HEK293 (cell line): ENCODE measurements at regions not wholly inside any gene's neighbourhood (a gene's known extent, or its start where the extent isn't known, plus 50 kb on each side); places are given as distances from the start of the nearest gene placed in this dataset.
A peak's percentile ranks its signal among the peaks of the same experiment; 100 is the strongest.

Experiments used
- CTCF ChIA-PET: fragments of 350-600 bp; formaldehyde crosslinking; extraction: SDS; loops from one replicate; lab custom pipeline; 2021; ENCODE audit warnings: antibody characterized with exemption; lab: Yijun Ruan, JAX
- POLR2A ChIA-PET: fragments of 300-600 bp; formaldehyde crosslinking; extraction: SDS; loops from one replicate; lab custom pipeline; 2020; ENCODE audit warnings: antibody characterized with exemption, inconsistent platforms; lab: Yijun Ruan, JAX
- H3K27ac ChIP-seq: fragments of 200-500 bp; sonication (Bioruptor generic); 2 replicates; pipeline ENCODE4 v1.5.1; 2014; ENCODE audit warnings: low read depth, low read length, control low read depth, inconsistent platforms; ENCODE audit errors: extremely low read depth
- H3K36me3 ChIP-seq, 2 experiments: fragments of 200-500 bp in 1 of 2; sonication (Bioruptor generic) in 1 of 2; 1 replicate in 1 of 2; 2 replicates in 1 of 2; pipeline ENCODE4 v1.5.1; 2014 to 2017; ENCODE audit warnings: inconsistent platforms in 2 of 2, low read length in 2 of 2; ENCODE audit not compliant: control insufficient read depth in 2 of 2, insufficient read depth in 1 of 2
- H3K4me1 ChIP-seq: fragments of 200-500 bp; sonication (Bioruptor generic); 2 replicates; pipeline ENCODE4 v1.5.1; 2014; ENCODE audit warnings: mild to moderate bottlenecking, low read length, inconsistent platforms; ENCODE audit not compliant: control insufficient read depth, insufficient read depth
- H3K4me3 ChIP-seq: 2 replicates; pipeline ENCODE4 v1.5.1; 2011; ENCODE audit warnings: low read depth, mild to moderate bottlenecking, control low read depth, low read length, moderate library complexity
- H3K9me3 ChIP-seq: fragments of 200-500 bp; sonication (Bioruptor generic); 2 replicates; pipeline ENCODE4 v1.5.1; 2014; ENCODE audit warnings: low read depth, low read length, inconsistent platforms; ENCODE audit not compliant: control insufficient read depth, insufficient read depth
- IKZF3 ChIP-seq: fragments of 450-650 bp; IDR thresholded peaks from 2 replicates; pipeline ENCODE4 v1.5.0; 2018; ENCODE audit warnings: missing biosample characterization, mild to moderate bottlenecking, missing genetic modification characterization, moderate library complexity
- PRDM10 ChIP-seq: fragments of 450-650 bp; formaldehyde crosslinking; IDR thresholded peaks from 2 replicates; pipeline ENCODE4 v1.5.1; 2016; ENCODE audit warnings: missing biosample characterization, missing genetic modification characterization
- REPIN1 ChIP-seq: fragments of 450-650 bp; formaldehyde crosslinking; IDR thresholded peaks from 2 replicates; pipeline ENCODE4 v1.5.1; 2017; ENCODE audit warnings: missing biosample characterization, missing genetic modification characterization, low read depth
- ZBTB20 ChIP-seq: fragments of 450-650 bp; formaldehyde crosslinking; IDR thresholded peaks from 2 replicates; pipeline ENCODE4 v1.5.1; 2016; ENCODE audit warnings: missing biosample characterization, missing genetic modification characterization
- ZNF202 ChIP-seq: fragments of 450-650 bp; formaldehyde crosslinking; IDR thresholded peaks from 2 replicates; pipeline ENCODE4 v1.5.1; 2016; ENCODE audit warnings: missing biosample characterization, missing genetic modification characterization, borderline replicate concordance
- ZNF211 ChIP-seq: fragments of 450-650 bp; formaldehyde crosslinking; IDR thresholded peaks from 2 replicates; pipeline ENCODE4 v1.5.1; 2016; ENCODE audit warnings: low read depth, missing biosample characterization, missing genetic modification characterization
- ZNF221 ChIP-seq: fragments of 450-650 bp; formaldehyde crosslinking; IDR thresholded peaks from 2 replicates; pipeline ENCODE4 v1.5.1; 2017; ENCODE audit warnings: missing biosample characterization, missing genetic modification characterization, borderline replicate concordance
- ZNF223 ChIP-seq: fragments of 450-650 bp; formaldehyde crosslinking; IDR thresholded peaks from 2 replicates; pipeline ENCODE4 v1.5.1; 2016; ENCODE audit warnings: missing biosample characterization, missing genetic modification characterization
- ZNF248 ChIP-seq: fragments of 450-650 bp; formaldehyde crosslinking; IDR thresholded peaks from 2 replicates; pipeline ENCODE4 v1.5.1; 2017; ENCODE audit warnings: missing biosample characterization, missing genetic modification characterization
- ZNF302 ChIP-seq: fragments of 450-650 bp; formaldehyde crosslinking; IDR thresholded peaks from 2 replicates; pipeline ENCODE4 v1.5.1; 2016; ENCODE audit warnings: missing biosample characterization, missing genetic modification characterization, low read depth
- ZNF335 ChIP-seq: fragments of 450-650 bp; formaldehyde crosslinking; conservative IDR thresholded peaks from 2 replicates; pipeline ENCODE4 v1.5.1; 2016; ENCODE audit warnings: missing biosample characterization, missing genetic modification characterization
- ZNF391 ChIP-seq: fragments of 450-650 bp; formaldehyde crosslinking; IDR thresholded peaks from 2 replicates; pipeline ENCODE4 v1.5.1; 2016; ENCODE audit warnings: low read depth, missing biosample characterization, missing genetic modification characterization, borderline replicate concordance
- ZNF433 ChIP-seq: fragments of 450-650 bp; formaldehyde crosslinking; IDR thresholded peaks from 2 replicates; pipeline ENCODE4 v1.5.1; 2016; ENCODE audit warnings: missing biosample characterization, missing genetic modification characterization, low read depth
- ZNF610 ChIP-seq: fragments of 450-650 bp; formaldehyde crosslinking; IDR thresholded peaks from 2 replicates; pipeline ENCODE4 v1.5.1; 2016; ENCODE audit warnings: missing biosample characterization, missing genetic modification characterization, borderline replicate concordance
- ZNF623 ChIP-seq: fragments of 450-650 bp; formaldehyde crosslinking; IDR thresholded peaks from 2 replicates; pipeline ENCODE4 v1.5.1; 2016; ENCODE audit warnings: missing biosample characterization, missing genetic modification characterization
- ZNF677 ChIP-seq: fragments of 450-650 bp; IDR thresholded peaks from 2 replicates; pipeline ENCODE4 v1.5.0; 2018; ENCODE audit warnings: missing biosample characterization, mild to moderate bottlenecking, missing genetic modification characterization, moderate library complexity
- ZNF768 ChIP-seq: fragments of 450-650 bp; formaldehyde crosslinking; IDR thresholded peaks from 2 replicates; pipeline ENCODE4 v1.5.1; 2018; ENCODE audit warnings: missing biosample characterization, mild to moderate bottlenecking, missing genetic modification characterization
- ZNF785 ChIP-seq: fragments of 450-650 bp; formaldehyde crosslinking; IDR thresholded peaks from 2 replicates; pipeline ENCODE4 v1.5.1; 2016; ENCODE audit warnings: missing biosample characterization, missing genetic modification characterization
- ZSCAN18 ChIP-seq: fragments of 450-650 bp; formaldehyde crosslinking; IDR thresholded peaks from 2 replicates; pipeline ENCODE4 v1.5.1; 2016; ENCODE audit warnings: missing biosample characterization, missing genetic modification characterization

GRCh38 chr11:109884501-109884900, 208.7 kb upstream of the ZC3H12C start (continued):
- no peak for TF ChIP-seq ZSCAN18 (tag by site-specific recombination)
- TF ChIP-seq, all 188 proteins: peak for 0

GRCh38 chr11:109885006-109885405, 208.2 kb upstream of the ZC3H12C start:
- no peak for TF ChIP-seq ZNF335 (tag by site-specific recombination)
- no peak for TF ChIP-seq ZNF610 (tag by site-specific recombination)
- TF ChIP-seq ZNF221 (tag by site-specific recombination) = no peak
- no peak for TF ChIP-seq REPIN1 (tag by site-specific recombination)
- no peak for TF ChIP-seq ZNF302 (tag by site-specific recombination)
- TF ChIP-seq ZNF623 = no peak
- TF ChIP-seq ZNF391 (tag by site-specific recombination) = no peak
- no peak for TF ChIP-seq ZNF433
- TF ChIP-seq, all 188 proteins: peak for 0
- CTCF ChIA-PET = no interaction called here
- H3K27ac ChIP-seq = no peak overlapping the region
- POLR2A ChIA-PET = no interaction called here
- no peak overlapping the region for H3K4me3 ChIP-seq
- no peaks in the 10 kb centered on the region for H3K4me1 ChIP-seq
- H3K9me3 ChIP-seq = no peaks in the 10 kb centered on the region
- no peaks in the 10 kb centered on the region for H3K36me3 ChIP-seq

- TF ChIP-seq ZNF785 (no peak), IKZF3 (tag by site-specific recombination) (no peak), ZNF677 (tag by site-specific recombination) (no peak), ZNF202 (tag by site-specific recombination) (no peak), ZNF223 (tag by site-specific recombination) (no peak), ZNF768 (no peak), ZBTB20 (tag by site-specific recombination) (no peak), ZNF211 (tag by site-specific recombination) (no peak)
- TF ChIP-seq, all 188 proteins: peak for 0
- Histone ChIP-seq H3K9me3 (no peaks in the 10 kb centered on the region), H3K36me3 (no peaks in the 10 kb centered on the region), H3K4me1 (no peaks in the 10 kb centered on the region), H3K4me3 (no peak overlapping the region), H3K27ac (no peak overlapping the region)
- CTCF ChIA-PET = interaction anchor here (0.6 to 0.7 kb wide), 3 partner anchors 44 to 196 kb away, joined by 3 to 4 read pairs (median 3); no protein-coding TSS in a partner anchor
- POLR2A ChIA-PET = no interaction called here
Observed at GRCh38 chr11:109892321-109892794, 200.8 kb upstream of the ZC3H12C start.

GRCh38 chr11:109894242-109894641, 198.9 kb upstream of the ZC3H12C start:
- ChIA-PET POLR2A (no interaction called here), CTCF (interaction anchor here (1.7 kb wide), 1 partner anchor 20 kb away, joined by 4 read pairs; no protein-coding TSS in a partner anchor)
- TF ChIP-seq PRDM10 = peak; percentile 48; the same call in 1 of the 2 replicates
- TF ChIP-seq ZNF248 (tag by site-specific recombination) = no peak
- Histone ChIP-seq H3K4me3 (no peak overlapping the region), H3K36me3 (no peaks in the 10 kb centered on the region), H3K9me3 (no peaks in the 10 kb centered on the region), H3K27ac (no peak overlapping the region), H3K4me1 (no peaks in the 10 kb centered on the region)
